GM19023 (cell line): ENCODE measurements at regions not wholly inside any gene's neighbourhood (a gene's known extent, or its start where the extent isn't known, plus 50 kb on each side); places are given as distances from the start of the nearest gene placed in this dataset.
"Not testable (repeated sequence)": the region's sequence is repeated elsewhere in the genome, so short reads cannot be mapped to it uniquely, and the experiment has no call there.

Source experiments
- ATAC-seq: cut with Tn5 transposase; IDR thresholded peaks from one replicate; pipeline ENCODE4 v1.9.1; 2021; ENCODE audit warnings: mild to moderate bottlenecking, moderate library complexity; ENCODE audit not compliant: unreplicated experiment

- no peak for ATAC-seq
Observed at GRCh38 chr4:15162465-15163283, 160.4 kb downstream of the CPEB2 start.

- no peak for ATAC-seq
Observed at GRCh38 chr4:15163284-15163645, 161.0 kb downstream of the CPEB2 start.

GRCh38 chr4:15164571-15164970 lies 162.3 kb downstream of the CPEB2 start:
- no peak for ATAC-seq

GRCh38 chr4:15167743-15168142 lies 165.5 kb downstream of the CPEB2 start:
- no peak for ATAC-seq

GRCh38 chr4:15168759-15169158 lies 166.5 kb downstream of the CPEB2 start:
- no peak for ATAC-seq

GRCh38 chr4:15171725-15172124 lies 169.4 kb downstream of the CPEB2 start:
- ATAC-seq, result no peak

GRCh38 chr4:15173251-15173650 lies 171.0 kb downstream of the CPEB2 start:
- no peak for ATAC-seq

- not testable (repeated sequence) for ATAC-seq
Observed at GRCh38 chr4:15174168-15174567, 171.9 kb downstream of the CPEB2 start.

GRCh38 chr4:15179842-15180241 lies 177.6 kb downstream of the CPEB2 start:
- ATAC-seq, result not testable (repeated sequence)

- no peak for ATAC-seq
Observed at GRCh38 chr4:15182600-15183220, 180.4 kb downstream of the CPEB2 start.

GRCh38 chr4:15186149-15186548 lies 183.9 kb downstream of the CPEB2 start:
- no peak for ATAC-seq

- no peak for ATAC-seq
Observed at GRCh38 chr4:15186806-15187205, 184.5 kb downstream of the CPEB2 start.

- ATAC-seq, result no peak
Observed at GRCh38 chr4:15188605-15189539, 186.6 kb downstream of the CPEB2 start.

GRCh38 chr4:15194520-15194919 lies 192.2 kb downstream of the CPEB2 start:
- no peak for ATAC-seq

GRCh38 chr4:15197005-15197404 lies 194.7 kb downstream of the CPEB2 start:
- ATAC-seq, result no peak

- ATAC-seq, result no peak
Observed at GRCh38 chr4:15198070-15198727, 195.9 kb downstream of the CPEB2 start.

- ATAC-seq, result no peak
Observed at GRCh38 chr4:15201782-15202181, 199.5 kb downstream of the CPEB2 start.

- ATAC-seq, result no peak
Observed at GRCh38 chr4:15202481-15202880, 200.2 kb downstream of the CPEB2 start.

- ATAC-seq, result not testable (repeated sequence)
Observed at GRCh38 chr4:15206526-15206925, 204.2 kb downstream of the CPEB2 start.

- no peak for ATAC-seq
Observed at GRCh38 chr4:15213302-15213970, 211.2 kb downstream of the CPEB2 start.
